ENCODE measurements at regions not wholly inside any gene's neighbourhood (a gene's known extent, or its start where the extent isn't known, plus 50 kb on each side); places are given as distances from the start of the nearest gene placed in this dataset.

DNA sequence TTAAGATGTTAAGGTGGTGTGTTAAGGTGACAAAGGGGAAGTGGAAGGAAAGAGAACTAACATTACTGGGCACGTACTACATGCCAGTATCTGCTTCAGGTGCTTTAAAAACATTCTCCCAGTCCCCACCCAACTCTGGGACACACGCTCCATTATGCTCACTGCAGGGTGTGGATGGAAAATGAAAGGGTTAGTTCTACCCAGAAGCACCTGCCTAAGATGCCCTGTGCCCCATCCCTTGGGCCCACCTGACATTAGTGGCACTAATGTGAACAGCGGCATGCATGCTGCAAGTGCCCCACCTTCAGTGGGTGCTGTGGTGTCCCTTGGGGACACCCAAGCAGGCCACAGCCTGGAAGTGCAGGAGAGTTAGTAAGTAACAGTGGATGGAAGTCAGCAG lies 82.9 kb upstream of the CXADR start:
- H3K27ac Mint-ChIP-seq (ENCODE audit: unreplicated experiment) = no peak overlapping the region
- CTCF ChIA-PET = no interaction called here
- H3K4me1 Mint-ChIP-seq (ENCODE audit: low read depth, unreplicated experiment) = no peaks in the 10 kb centered on the region

DNA sequence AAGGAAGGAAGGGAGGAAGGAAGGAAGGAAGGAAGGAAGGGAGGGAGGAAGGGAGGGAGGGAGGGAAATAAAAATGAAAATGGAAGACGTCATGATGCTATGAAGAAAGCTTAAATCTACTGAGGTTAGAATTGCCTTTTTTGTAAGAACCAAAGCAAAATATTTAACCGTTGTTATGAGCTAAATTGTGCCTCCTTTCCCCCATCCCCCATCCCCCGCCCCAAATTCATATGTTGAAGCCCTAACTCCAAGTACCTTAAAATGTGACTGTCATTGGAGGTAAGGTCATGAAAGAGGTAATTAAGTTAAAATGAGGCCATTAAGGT lies 80.1 kb upstream of the CXADR start:
- DNase-seq = no peak
- no peak overlapping the region for H3K4me3 Mint-ChIP-seq (ENCODE audit: low read depth, unreplicated experiment)
- BruUV-seq (replicated peaks) = no TSS peak
- H3K9me3 Mint-ChIP-seq (ENCODE audit: low read depth, unreplicated experiment) = no peaks in the 10 kb centered on the region
- intact Hi-C loops (cut with micrococcal nuclease; ENCODE audit: unreplicated experiment) = no loop called here
- H3K4me1 Mint-ChIP-seq (ENCODE audit: low read depth, unreplicated experiment) = no peaks in the 10 kb centered on the region
- CTCF ChIA-PET = no interaction called here
- no peaks in the 10 kb centered on the region for H3K27me3 Mint-ChIP-seq (ENCODE audit: unreplicated experiment)
- TF ChIP-seq, protein P1, sequence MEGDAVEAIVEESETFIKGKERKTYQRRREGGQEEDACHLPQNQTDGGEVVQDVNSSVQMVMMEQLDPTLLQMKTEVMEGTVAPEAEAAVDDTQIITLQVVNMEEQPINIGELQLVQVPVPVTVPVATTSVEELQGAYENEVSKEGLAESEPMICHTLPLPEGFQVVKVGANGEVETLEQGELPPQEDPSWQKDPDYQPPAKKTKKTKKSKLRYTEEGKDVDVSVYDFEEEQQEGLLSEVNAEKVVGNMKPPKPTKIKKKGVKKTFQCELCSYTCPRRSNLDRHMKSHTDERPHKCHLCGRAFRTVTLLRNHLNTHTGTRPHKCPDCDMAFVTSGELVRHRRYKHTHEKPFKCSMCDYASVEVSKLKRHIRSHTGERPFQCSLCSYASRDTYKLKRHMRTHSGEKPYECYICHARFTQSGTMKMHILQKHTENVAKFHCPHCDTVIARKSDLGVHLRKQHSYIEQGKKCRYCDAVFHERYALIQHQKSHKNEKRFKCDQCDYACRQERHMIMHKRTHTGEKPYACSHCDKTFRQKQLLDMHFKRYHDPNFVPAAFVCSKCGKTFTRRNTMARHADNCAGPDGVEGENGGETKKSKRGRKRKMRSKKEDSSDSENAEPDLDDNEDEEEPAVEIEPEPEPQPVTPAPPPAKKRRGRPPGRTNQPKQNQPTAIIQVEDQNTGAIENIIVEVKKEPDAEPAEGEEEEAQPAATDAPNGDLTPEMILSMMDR (IDR thresholded peaks at IDR 0.05; ENCODE audit: unreplicated experiment) = no peak
- no peak overlapping the region for H3K27ac Mint-ChIP-seq (ENCODE audit: unreplicated experiment)
- no peaks in the 10 kb centered on the region for H3K36me3 Mint-ChIP-seq (ENCODE audit: insufficient read depth, unreplicated experiment)

More for the DNA sequence above, 82.9 kb upstream of the CXADR start:
- H3K36me3 Mint-ChIP-seq (ENCODE audit: insufficient read depth, unreplicated experiment) = no peaks in the 10 kb centered on the region
- TF ChIP-seq, protein P1 (IDR thresholded peaks at IDR 0.05; ENCODE audit: unreplicated experiment) = no peak
- no TSS peak for BruUV-seq (replicated peaks)
- no peaks in the 10 kb centered on the region for H3K9me3 Mint-ChIP-seq (ENCODE audit: low read depth, unreplicated experiment)
- no peak overlapping the region for H3K4me3 Mint-ChIP-seq (ENCODE audit: low read depth, unreplicated experiment)
- intact Hi-C loops (cut with micrococcal nuclease; ENCODE audit: unreplicated experiment) = no loop called here
- H3K27me3 Mint-ChIP-seq (ENCODE audit: unreplicated experiment) = no peaks in the 10 kb centered on the region
- DNase-seq = no peak

DNA sequence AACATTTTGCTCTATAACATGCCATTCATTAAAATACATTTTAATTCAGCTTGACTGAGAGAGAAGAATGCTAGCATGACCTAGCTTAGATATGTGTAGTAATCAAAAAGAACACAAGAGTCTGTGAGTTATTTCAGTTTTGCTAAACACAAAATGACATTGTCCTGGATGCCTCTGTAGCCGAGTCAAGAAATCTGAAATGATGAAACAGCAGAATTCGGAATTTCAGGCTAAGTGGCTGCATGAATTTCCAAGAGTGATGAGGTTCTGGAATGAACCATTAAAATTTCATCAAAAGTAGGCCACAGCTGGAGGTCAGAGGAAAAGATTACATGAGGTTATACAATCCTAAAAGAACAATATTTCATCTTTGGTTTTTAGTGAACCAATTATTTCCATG lies 79.1 kb upstream of the CXADR start:
- H3K4me1 Mint-ChIP-seq (ENCODE audit: low read depth, unreplicated experiment) = no peaks in the 10 kb centered on the region
- H3K9me3 Mint-ChIP-seq (ENCODE audit: low read depth, unreplicated experiment) = no peaks in the 10 kb centered on the region
- H3K36me3 Mint-ChIP-seq (ENCODE audit: insufficient read depth, unreplicated experiment) = no peaks in the 10 kb centered on the region
- TF ChIP-seq, protein P1 (IDR thresholded peaks at IDR 0.05; ENCODE audit: unreplicated experiment) = no peak
- intact Hi-C loops (cut with micrococcal nuclease; ENCODE audit: unreplicated experiment) = no loop called here
- CTCF ChIA-PET = no interaction called here
- H3K27me3 Mint-ChIP-seq (ENCODE audit: unreplicated experiment) = no peaks in the 10 kb centered on the region
- H3K4me3 Mint-ChIP-seq (ENCODE audit: low read depth, unreplicated experiment) = no peak overlapping the region
- H3K27ac Mint-ChIP-seq (ENCODE audit: unreplicated experiment) = no peak overlapping the region
- BruUV-seq (replicated peaks) = no TSS peak
- no peak for DNase-seq

DNA sequence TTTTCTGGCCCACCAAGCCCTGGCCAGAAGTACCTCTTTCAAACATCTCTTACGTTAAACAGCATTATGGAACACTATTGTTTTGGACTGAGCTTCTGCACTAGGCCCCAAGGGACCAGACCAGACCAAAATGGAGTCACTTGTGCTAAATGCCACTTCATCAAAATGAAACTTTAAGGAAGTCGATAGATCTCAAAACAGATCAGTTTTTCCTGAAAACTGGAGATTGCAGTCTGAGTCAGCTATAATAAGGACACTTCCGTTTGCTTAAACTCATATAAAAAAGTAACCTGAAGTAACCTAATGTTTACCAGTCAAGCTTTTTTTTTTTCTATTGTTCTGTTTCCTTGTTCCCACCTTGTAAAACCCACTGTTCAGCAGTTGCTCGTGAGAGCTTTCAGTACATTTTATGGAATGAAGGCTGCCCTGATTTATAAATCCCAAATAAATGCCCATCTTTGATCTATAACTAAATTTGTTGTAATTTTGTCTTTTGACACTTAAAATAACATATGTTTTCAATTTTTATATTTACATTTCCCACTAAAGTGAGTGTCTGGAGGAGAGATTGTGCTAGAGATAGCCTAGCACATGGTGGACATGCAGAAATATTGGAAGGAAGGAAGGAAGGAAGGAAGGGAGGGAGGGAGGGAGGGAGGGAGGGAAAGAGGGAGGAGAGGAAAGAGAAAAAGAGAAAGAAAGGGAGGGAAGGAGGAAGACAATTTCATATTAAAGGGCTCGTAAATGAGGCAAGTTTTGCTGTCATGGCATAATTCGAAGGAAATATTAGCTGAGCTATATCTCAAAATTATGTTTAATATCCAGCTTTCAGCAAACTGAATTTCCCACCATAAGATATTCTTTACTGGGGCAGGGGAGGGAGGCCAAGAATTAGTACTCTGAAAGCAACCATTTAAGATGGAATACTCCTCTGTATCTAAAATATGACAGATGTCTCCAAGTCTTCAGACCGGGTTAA lies 77.0 kb upstream of the CXADR start:
- Mint-ChIP-seq H3K27me3 (ENCODE audit: unreplicated experiment) (no peaks in the 10 kb centered on the region), H3K4me1 (ENCODE audit: low read depth, unreplicated experiment) (no peaks in the 10 kb centered on the region), H3K36me3 (ENCODE audit: insufficient read depth, unreplicated experiment) (no peaks in the 10 kb centered on the region), H3K4me3 (ENCODE audit: low read depth, unreplicated experiment) (no peak overlapping the region), H3K9me3 (ENCODE audit: low read depth, unreplicated experiment) (no peaks in the 10 kb centered on the region), H3K27ac (ENCODE audit: unreplicated experiment) (no peak overlapping the region)
- TF ChIP-seq, protein P1 (IDR thresholded peaks at IDR 0.05; ENCODE audit: unreplicated experiment) = no peak
- no peak for DNase-seq
- intact Hi-C loops (cut with micrococcal nuclease; ENCODE audit: unreplicated experiment) = no loop called here
- CTCF ChIA-PET = no interaction called here
- no TSS peak for BruUV-seq (replicated peaks)
